ENCODE measurements at regions not wholly inside any gene's neighbourhood (a gene's known extent, or its start where the extent isn't known, plus 50 kb on each side); places are given as distances from the start of the nearest gene placed in this dataset.

DNA sequence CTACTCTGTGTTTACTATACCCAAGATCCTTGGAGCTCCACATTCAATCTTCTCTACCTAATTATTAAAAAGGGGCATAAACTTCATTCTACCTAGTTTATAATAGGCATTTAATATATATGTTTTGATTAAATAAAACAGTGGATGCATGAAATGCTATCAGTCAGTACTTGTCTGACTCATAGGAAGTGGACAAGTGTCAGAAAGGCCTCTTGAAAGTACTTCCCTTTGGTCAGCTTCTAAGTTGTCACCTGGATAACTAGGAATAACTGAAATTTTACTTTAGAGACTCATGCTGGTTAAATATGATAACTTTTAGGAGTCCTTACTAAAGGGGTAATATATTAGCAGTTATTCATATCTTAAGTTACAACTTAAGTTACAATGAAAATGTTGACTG lies 329.8 kb downstream of the KLF5 start:
- peaks cover 27% of the 10 kb centered on the region for H3K9me3 Mint-ChIP-seq
- H3K36me3 Mint-ChIP-seq = no peaks in the 10 kb centered on the region
- ChIA-PET CTCF (interaction anchor here (0.5 kb wide), 1 partner anchor 436 kb away, joined by 3 read pairs; no protein-coding TSS in a partner anchor), POLR2A (no interaction called here)
- H3K4me1 Mint-ChIP-seq = no peaks in the 10 kb centered on the region
- TF ChIP-seq, protein P1, sequence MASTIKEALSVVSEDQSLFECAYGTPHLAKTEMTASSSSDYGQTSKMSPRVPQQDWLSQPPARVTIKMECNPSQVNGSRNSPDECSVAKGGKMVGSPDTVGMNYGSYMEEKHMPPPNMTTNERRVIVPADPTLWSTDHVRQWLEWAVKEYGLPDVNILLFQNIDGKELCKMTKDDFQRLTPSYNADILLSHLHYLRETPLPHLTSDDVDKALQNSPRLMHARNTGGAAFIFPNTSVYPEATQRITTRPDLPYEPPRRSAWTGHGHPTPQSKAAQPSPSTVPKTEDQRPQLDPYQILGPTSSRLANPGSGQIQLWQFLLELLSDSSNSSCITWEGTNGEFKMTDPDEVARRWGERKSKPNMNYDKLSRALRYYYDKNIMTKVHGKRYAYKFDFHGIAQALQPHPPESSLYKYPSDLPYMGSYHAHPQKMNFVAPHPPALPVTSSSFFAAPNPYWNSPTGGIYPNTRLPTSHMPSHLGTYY (CRISPR knock-in tag; IDR thresholded peaks at IDR 0.05) = no peak
- TF ChIP-seq EMX1 (CRISPR knock-in tag; IDR thresholded peaks at IDR 0.05) (no peak), ETV6 (CRISPR knock-in tag; IDR thresholded peaks at IDR 0.05) (no peak), FOXK1 (CRISPR knock-in tag; IDR thresholded peaks at IDR 0.05) (no peak), ZNF317 (CRISPR knock-in tag; IDR thresholded peaks at IDR 0.05; ENCODE audit: borderline replicate concordance, low read depth) (no peak)
- TF ChIP-seq, protein P2, sequence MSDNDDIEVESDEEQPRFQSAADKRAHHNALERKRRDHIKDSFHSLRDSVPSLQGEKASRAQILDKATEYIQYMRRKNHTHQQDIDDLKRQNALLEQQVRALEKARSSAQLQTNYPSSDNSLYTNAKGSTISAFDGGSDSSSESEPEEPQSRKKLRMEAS (CRISPR knock-in tag; IDR thresholded peaks at IDR 0.05) = no peak
- TF ChIP-seq, protein P3, sequence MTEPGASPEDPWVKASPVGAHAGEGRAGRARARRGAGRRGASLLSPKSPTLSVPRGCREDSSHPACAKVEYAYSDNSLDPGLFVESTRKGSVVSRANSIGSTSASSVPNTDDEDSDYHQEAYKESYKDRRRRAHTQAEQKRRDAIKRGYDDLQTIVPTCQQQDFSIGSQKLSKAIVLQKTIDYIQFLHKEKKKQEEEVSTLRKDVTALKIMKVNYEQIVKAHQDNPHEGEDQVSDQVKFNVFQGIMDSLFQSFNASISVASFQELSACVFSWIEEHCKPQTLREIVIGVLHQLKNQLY (CRISPR knock-in tag; IDR thresholded peaks at IDR 0.05) = no peak
- TF ChIP-seq, protein P4, sequence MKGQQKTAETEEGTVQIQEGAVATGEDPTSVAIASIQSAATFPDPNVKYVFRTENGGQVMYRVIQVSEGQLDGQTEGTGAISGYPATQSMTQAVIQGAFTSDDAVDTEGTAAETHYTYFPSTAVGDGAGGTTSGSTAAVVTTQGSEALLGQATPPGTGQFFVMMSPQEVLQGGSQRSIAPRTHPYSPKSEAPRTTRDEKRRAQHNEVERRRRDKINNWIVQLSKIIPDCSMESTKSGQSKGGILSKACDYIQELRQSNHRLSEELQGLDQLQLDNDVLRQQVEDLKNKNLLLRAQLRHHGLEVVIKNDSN (CRISPR knock-in tag; IDR thresholded peaks at IDR 0.05) = no peak
- TF ChIP-seq, protein P5, sequence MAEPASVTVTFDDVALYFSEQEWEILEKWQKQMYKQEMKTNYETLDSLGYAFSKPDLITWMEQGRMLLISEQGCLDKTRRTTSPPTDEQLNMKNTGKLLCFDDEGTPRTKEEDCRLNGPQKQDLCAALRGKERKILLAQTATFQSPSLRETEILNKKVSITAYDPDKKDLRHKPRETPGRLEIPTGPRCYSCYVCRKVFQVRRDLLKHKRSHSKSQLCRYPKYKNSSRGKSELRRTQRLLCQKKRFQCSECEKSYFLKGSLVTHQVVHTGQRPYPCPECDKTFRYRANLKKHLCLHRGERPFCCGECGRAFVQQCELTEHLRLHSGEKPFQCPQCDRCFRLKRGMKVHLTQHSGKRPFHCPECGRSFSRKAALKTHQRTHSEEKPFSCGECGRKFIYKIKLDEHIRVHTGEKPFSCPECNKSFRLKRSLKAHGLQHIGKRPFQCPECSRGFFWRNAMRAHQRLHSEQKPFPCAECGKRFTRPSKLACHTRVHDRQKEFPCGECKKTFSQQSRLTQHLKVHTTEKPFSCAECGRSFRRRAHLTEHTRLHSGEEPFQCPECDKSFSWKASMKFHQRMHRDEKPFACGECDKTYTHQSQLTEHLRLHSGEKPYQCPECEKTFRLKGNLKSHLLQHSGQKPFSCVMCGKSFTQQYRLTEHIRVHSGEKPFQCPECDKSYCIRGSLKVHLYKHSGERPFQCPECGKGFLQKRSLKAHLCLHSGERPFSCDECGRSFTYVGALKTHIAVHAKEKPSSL (CRISPR knock-in tag; conservative IDR thresholded peaks at IDR 0.05) = no peak
- TF ChIP-seq, protein P6, sequence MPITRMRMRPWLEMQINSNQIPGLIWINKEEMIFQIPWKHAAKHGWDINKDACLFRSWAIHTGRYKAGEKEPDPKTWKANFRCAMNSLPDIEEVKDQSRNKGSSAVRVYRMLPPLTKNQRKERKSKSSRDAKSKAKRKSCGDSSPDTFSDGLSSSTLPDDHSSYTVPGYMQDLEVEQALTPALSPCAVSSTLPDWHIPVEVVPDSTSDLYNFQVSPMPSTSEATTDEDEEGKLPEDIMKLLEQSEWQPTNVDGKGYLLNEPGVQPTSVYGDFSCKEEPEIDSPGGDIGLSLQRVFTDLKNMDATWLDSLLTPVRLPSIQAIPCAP (CRISPR knock-in tag; IDR thresholded peaks at IDR 0.05) = no peak
- no peak overlapping the region for H3K27ac Mint-ChIP-seq
- no peak for ATAC-seq
- H3K27me3 Mint-ChIP-seq (ENCODE audit: low read depth) = no peaks in the 10 kb centered on the region
- no peak overlapping the region for H3K4me3 Mint-ChIP-seq
- DNase-seq (ENCODE audit: low spot score) = no peak

DNA sequence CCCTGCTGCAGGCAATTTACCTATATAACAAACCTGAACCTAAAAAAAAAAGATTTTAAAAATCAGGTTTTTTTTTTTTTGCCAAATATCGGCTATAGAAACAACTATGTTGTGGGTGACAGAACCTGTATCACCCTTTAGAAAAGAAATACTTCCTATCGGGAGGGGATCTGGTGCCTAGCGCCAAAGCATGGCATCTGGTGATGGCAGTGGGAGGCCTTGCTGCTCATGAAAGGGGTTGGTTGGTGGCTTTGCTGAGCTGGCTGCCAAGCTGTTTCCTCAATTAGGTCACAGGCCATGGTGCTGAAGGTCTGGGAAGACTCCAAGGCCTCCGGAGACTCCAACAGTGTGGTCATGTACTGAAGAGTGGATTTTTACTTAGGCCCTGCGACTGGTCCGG lies 328.5 kb downstream of the KLF5 start:
- no peaks in the 10 kb centered on the region for H3K36me3 Mint-ChIP-seq
- ChIA-PET POLR2A (no interaction called here), CTCF (no interaction called here)
- TF ChIP-seq ZNF219 (CRISPR knock-in tag; IDR thresholded peaks at IDR 0.05; ENCODE audit: borderline replicate concordance) (no peak), NR3C1 (CRISPR knock-in tag; conservative IDR thresholded peaks at IDR 0.05; ENCODE audit: low read depth) (no peak), MYBL2 (CRISPR knock-in tag; IDR thresholded peaks at IDR 0.05) (no peak), IRF2 (CRISPR knock-in tag; IDR thresholded peaks at IDR 0.05; ENCODE audit: borderline replicate concordance, low read depth) (no peak), GRHL2 (CRISPR knock-in tag; IDR thresholded peaks at IDR 0.05; ENCODE audit: insufficient replicate concordance, severe bottlenecking) (no peak), CREM (CRISPR knock-in tag; IDR thresholded peaks at IDR 0.05) (no peak), ETV6 (CRISPR knock-in tag; IDR thresholded peaks at IDR 0.05) (no peak), SMAD4 (CRISPR knock-in tag; IDR thresholded peaks at IDR 0.05) (no peak), RELA (CRISPR knock-in tag; IDR thresholded peaks at IDR 0.05; ENCODE audit: borderline replicate concordance) (no peak)
- TF ChIP-seq, protein P7, sequence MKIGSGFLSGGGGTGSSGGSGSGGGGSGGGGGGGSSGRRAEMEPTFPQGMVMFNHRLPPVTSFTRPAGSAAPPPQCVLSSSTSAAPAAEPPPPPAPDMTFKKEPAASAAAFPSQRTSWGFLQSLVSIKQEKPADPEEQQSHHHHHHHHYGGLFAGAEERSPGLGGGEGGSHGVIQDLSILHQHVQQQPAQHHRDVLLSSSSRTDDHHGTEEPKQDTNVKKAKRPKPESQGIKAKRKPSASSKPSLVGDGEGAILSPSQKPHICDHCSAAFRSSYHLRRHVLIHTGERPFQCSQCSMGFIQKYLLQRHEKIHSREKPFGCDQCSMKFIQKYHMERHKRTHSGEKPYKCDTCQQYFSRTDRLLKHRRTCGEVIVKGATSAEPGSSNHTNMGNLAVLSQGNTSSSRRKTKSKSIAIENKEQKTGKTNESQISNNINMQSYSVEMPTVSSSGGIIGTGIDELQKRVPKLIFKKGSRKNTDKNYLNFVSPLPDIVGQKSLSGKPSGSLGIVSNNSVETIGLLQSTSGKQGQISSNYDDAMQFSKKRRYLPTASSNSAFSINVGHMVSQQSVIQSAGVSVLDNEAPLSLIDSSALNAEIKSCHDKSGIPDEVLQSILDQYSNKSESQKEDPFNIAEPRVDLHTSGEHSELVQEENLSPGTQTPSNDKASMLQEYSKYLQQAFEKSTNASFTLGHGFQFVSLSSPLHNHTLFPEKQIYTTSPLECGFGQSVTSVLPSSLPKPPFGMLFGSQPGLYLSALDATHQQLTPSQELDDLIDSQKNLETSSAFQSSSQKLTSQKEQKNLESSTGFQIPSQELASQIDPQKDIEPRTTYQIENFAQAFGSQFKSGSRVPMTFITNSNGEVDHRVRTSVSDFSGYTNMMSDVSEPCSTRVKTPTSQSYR (CRISPR knock-in tag; IDR thresholded peaks at IDR 0.05) = no peak
- TF ChIP-seq, protein P8, sequence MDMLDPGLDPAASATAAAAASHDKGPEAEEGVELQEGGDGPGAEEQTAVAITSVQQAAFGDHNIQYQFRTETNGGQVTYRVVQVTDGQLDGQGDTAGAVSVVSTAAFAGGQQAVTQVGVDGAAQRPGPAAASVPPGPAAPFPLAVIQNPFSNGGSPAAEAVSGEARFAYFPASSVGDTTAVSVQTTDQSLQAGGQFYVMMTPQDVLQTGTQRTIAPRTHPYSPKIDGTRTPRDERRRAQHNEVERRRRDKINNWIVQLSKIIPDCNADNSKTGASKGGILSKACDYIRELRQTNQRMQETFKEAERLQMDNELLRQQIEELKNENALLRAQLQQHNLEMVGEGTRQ (CRISPR knock-in tag; IDR thresholded peaks at IDR 0.05) = no peak
- TF ChIP-seq, protein P9, sequence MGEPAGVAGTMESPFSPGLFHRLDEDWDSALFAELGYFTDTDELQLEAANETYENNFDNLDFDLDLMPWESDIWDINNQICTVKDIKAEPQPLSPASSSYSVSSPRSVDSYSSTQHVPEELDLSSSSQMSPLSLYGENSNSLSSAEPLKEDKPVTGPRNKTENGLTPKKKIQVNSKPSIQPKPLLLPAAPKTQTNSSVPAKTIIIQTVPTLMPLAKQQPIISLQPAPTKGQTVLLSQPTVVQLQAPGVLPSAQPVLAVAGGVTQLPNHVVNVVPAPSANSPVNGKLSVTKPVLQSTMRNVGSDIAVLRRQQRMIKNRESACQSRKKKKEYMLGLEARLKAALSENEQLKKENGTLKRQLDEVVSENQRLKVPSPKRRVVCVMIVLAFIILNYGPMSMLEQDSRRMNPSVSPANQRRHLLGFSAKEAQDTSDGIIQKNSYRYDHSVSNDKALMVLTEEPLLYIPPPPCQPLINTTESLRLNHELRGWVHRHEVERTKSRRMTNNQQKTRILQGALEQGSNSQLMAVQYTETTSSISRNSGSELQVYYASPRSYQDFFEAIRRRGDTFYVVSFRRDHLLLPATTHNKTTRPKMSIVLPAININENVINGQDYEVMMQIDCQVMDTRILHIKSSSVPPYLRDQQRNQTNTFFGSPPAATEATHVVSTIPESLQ (CRISPR knock-in tag; IDR thresholded peaks at IDR 0.05) = no peak
- TF ChIP-seq, protein P10, sequence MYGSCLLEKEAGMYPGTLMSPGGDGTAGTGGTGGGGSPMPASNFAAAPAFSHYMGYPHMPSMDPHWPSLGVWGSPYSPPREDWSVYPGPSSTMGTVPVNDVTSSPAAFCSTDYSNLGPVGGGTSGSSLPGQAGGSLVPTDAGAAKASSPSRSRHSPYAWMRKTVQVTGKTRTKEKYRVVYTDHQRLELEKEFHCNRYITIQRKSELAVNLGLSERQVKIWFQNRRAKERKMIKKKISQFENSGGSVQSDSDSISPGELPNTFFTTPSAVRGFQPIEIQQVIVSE (CRISPR knock-in tag; IDR thresholded peaks at IDR 0.05; ENCODE audit: borderline replicate concordance) = no peak
- no peak for DNase-seq (ENCODE audit: low spot score)
- no peak overlapping the region for H3K4me3 Mint-ChIP-seq
- H3K27me3 Mint-ChIP-seq (ENCODE audit: low read depth) = no peaks in the 10 kb centered on the region
- peaks cover 27% of the 10 kb centered on the region for H3K9me3 Mint-ChIP-seq
- H3K4me1 Mint-ChIP-seq = no peaks in the 10 kb centered on the region
- ATAC-seq = no peak
- no peak overlapping the region for H3K27ac Mint-ChIP-seq

All from WTC11 (cell line).